Neuronal stem cell (in vitro differentiated cells): ENCODE measurements at regions not wholly inside any gene's neighbourhood (a gene's known extent, or its start where the extent isn't known, plus 50 kb on each side); places are given as distances from the start of the nearest gene placed in this dataset.
A peak's percentile ranks its signal among the peaks of the same experiment; 100 is the strongest.
"Not testable (repeated sequence)": the region's sequence is repeated elsewhere in the genome, so short reads cannot be mapped to it uniquely, and the experiment has no call there.

Experiments
- DNase-seq: peaks from one replicate; pipeline ENCODE4 v3.0.0-alpha.2; 2013; ENCODE audit warnings: low spot score
- H2AFZ ChIP-seq: one replicate; pipeline ENCODE4 v1.6.1; 2013; ENCODE audit warnings: mild to moderate bottlenecking, low read length, inconsistent platforms
- H2AK5ac ChIP-seq: 2 replicates; pipeline ENCODE4 v1.6.1; 2013; ENCODE audit warnings: low read depth, mild to moderate bottlenecking, inconsistent platforms, low read length, moderate library complexity, mixed read lengths
- H2BK120ac ChIP-seq: 2 replicates; pipeline ENCODE4 v1.6.1; 2013; ENCODE audit warnings: low read depth, mild to moderate bottlenecking, inconsistent platforms, low read length, moderate library complexity, mixed read lengths
- H2BK12ac ChIP-seq: one replicate; pipeline ENCODE4 v1.6.1; 2013; ENCODE audit warnings: low read length, inconsistent platforms
- H2BK15ac ChIP-seq: 2 replicates; pipeline ENCODE4 v1.6.1; 2013; ENCODE audit warnings: mild to moderate bottlenecking, low read length, inconsistent platforms, mixed read lengths
- H2BK5ac ChIP-seq: one replicate; pipeline ENCODE4 v1.6.1; 2013; ENCODE audit warnings: inconsistent platforms, mild to moderate bottlenecking, low read length, moderate library complexity
- H3K14ac ChIP-seq: one replicate; pipeline ENCODE4 v1.6.1; 2013; ENCODE audit warnings: low read length, inconsistent platforms
- H3K18ac ChIP-seq: 2 replicates; pipeline ENCODE4 v1.6.1; 2013; ENCODE audit warnings: low read length, inconsistent platforms
- H3K23ac ChIP-seq: 2 replicates; pipeline ENCODE4 v1.6.1; 2013; ENCODE audit warnings: low read depth, mild to moderate bottlenecking, mixed read lengths, low read length, inconsistent platforms; ENCODE audit not compliant: poor library complexity
- H3K27ac ChIP-seq: replicated peaks from 3 replicates; pipeline ENCODE4 v1.5.1; 2013; ENCODE audit warnings: low read length, inconsistent platforms
- H3K27me3 ChIP-seq, 3 experiments: 2 replicates each; pipeline ENCODE4 v1.6.1; 2013; ENCODE audit warnings: low read length in 3 of 3, mild to moderate bottlenecking in 2 of 3, inconsistent platforms in 1 of 3, low read depth in 1 of 3, mixed read lengths in 1 of 3, moderate library complexity in 1 of 3; ENCODE audit not compliant: control insufficient read depth in 3 of 3, insufficient read depth in 3 of 3
- H3K36me3 ChIP-seq, 2 donors: replicated peaks in 1 of 2; 2 replicates each; pipeline ENCODE4 v1.6.1; 2013; ENCODE audit warnings: low read length in 2 of 2; ENCODE audit not compliant: control insufficient read depth in 2 of 2, insufficient read depth in 2 of 2
- H3K4ac ChIP-seq: 2 replicates; pipeline ENCODE4 v1.6.1; 2013; ENCODE audit warnings: inconsistent platforms, mild to moderate bottlenecking, low read length, moderate library complexity
- H3K4me1 ChIP-seq, 2 donors: 1 replicate in 1 of 2; 2 replicates in 1 of 2; pipeline ENCODE4 v1.6.1; 2013; ENCODE audit warnings: low read length in 2 of 2, low read depth in 1 of 2; ENCODE audit not compliant: control insufficient read depth in 2 of 2, insufficient read depth in 1 of 2
- H3K4me2 ChIP-seq: one replicate; pipeline ENCODE4 v1.6.1; 2013; ENCODE audit warnings: mild to moderate bottlenecking, low read length, inconsistent platforms; ENCODE audit not compliant: insufficient read depth, poor library complexity, severe bottlenecking
- H3K4me3 ChIP-seq, 2 donors: 2 replicates each; pipeline ENCODE4 v1.5.1; 2013; ENCODE audit warnings: low read length in 2 of 2, mild to moderate bottlenecking in 2 of 2, inconsistent platforms in 1 of 2, moderate library complexity in 1 of 2
- H3K79me1 ChIP-seq: one replicate; pipeline ENCODE4 v1.6.1; 2013; ENCODE audit warnings: low read depth, mild to moderate bottlenecking, inconsistent platforms, low read length, moderate library complexity
- H3K9ac ChIP-seq: one replicate; pipeline ENCODE4 v1.6.1; 2013; ENCODE audit warnings: mild to moderate bottlenecking, low read depth, low read length, inconsistent platforms; ENCODE audit not compliant: poor library complexity
- H3K9me3 ChIP-seq, 2 donors: replicated peaks in 1 of 2; 2 replicates each; pipeline versions ENCODE3 to v1.6.1; 2013; ENCODE audit warnings: low read length in 2 of 2, mild to moderate bottlenecking in 2 of 2, inconsistent platforms in 1 of 2, low read depth in 1 of 2, mixed read lengths in 1 of 2, moderate library complexity in 1 of 2; ENCODE audit not compliant: control insufficient read depth in 2 of 2, insufficient read depth in 1 of 2
- H4K8ac ChIP-seq: one replicate; pipeline ENCODE4 v1.6.1; 2013; ENCODE audit warnings: low read depth, mild to moderate bottlenecking, inconsistent platforms, low read length, moderate library complexity
- H4K91ac ChIP-seq: one replicate; pipeline ENCODE4 v1.6.1; 2013; ENCODE audit warnings: low read length, low read depth, mild to moderate bottlenecking, inconsistent platforms; ENCODE audit not compliant: poor library complexity
- WGBS, 2 donors: extraction: QIAGEN DNeasy Blood & Tissue Kit; methylation state at CpG; one replicate each; pipeline ENCODE4 v1.1.7; 2013; ENCODE audit warnings: missing lambda C conversion rate in 2 of 2, mixed read lengths in 1 of 2; ENCODE audit not compliant: insufficient read length in 2 of 2, insufficient replicate concordance in 1 of 2; ENCODE audit errors: extremely low coverage in 2 of 2; 5-methylcytosine and 5-hydroxymethylcytosine counted together

DNA sequence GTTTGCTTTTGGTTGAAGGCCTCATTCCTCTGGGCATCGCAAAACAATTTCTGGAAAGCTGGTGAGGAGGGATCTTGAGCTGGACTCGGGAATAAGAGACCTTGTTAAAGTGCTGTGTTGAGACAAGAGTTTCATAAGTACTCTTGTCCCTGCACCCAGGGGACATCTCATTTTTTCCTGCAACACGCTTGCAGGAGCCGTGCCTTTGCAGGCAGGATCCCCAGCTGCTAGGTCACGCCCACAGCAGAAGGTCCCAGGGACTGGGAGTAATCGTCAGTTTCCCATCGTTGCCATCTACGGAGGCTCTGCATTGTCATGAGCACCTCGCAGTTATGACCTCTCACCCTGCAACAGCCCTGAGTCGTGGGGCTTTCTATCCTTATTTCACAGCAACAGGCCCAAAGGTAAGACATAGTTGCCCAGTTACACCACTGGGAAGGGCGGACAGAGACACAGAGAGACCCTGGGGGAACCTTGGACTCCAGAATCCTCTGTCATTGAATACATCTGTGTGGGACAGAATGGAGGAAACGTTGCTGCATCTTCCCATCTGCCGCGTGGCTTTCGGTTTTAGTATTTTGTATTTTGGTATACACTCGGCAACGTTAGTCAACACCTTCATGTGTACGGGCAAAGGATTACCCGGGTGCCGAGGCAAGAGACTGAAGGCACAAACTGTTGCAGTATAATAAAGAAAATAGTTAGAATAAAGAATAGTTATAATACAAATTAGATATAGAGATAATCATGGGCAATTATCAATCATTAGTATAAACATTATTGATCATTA, 60.4 kb upstream of the DMRTB1 start:
- H2AK5ac ChIP-seq: no peak overlapping the region
- DNase-seq: no peak
- H2BK120ac ChIP-seq: no peak overlapping the region
- H3K9ac ChIP-seq: no peak overlapping the region
- no peak overlapping the region for H3K27ac ChIP-seq
- no peak overlapping the region for H2BK15ac ChIP-seq
- WGBS, 2 donors: no CpG with 5 or more reads among the region's 20 CpGs
- peaks cover 0 to 2% of the 10 kb centered on the region in 2 donors for H3K9me3 ChIP-seq
- H4K91ac ChIP-seq: no peak overlapping the region
- H3K18ac ChIP-seq: no peak overlapping the region
- H3K4ac ChIP-seq: no peak overlapping the region
- H3K4me1 ChIP-seq: peaks cover 6% of the 10 kb centered on the region in 2 donors
- no peaks in the 10 kb centered on the region for H3K79me1 ChIP-seq
- no peak overlapping the region for H3K4me2 ChIP-seq
- H3K27me3 ChIP-seq: peaks cover 0 to 6% (median 0%) of the 10 kb centered on the region in 3 experiments
- no peaks in the 10 kb centered on the region for H3K36me3 ChIP-seq
- H2BK12ac ChIP-seq: no peak overlapping the region
- H2BK5ac ChIP-seq: no peak overlapping the region
- H2AFZ ChIP-seq: peak overlapping the region; percentile 80
- H3K23ac ChIP-seq: no peak overlapping the region
- no peak overlapping the region for H4K8ac ChIP-seq
- no peak overlapping the region for H3K14ac ChIP-seq
- no peak overlapping the region for H3K4me3 ChIP-seq

DNA sequence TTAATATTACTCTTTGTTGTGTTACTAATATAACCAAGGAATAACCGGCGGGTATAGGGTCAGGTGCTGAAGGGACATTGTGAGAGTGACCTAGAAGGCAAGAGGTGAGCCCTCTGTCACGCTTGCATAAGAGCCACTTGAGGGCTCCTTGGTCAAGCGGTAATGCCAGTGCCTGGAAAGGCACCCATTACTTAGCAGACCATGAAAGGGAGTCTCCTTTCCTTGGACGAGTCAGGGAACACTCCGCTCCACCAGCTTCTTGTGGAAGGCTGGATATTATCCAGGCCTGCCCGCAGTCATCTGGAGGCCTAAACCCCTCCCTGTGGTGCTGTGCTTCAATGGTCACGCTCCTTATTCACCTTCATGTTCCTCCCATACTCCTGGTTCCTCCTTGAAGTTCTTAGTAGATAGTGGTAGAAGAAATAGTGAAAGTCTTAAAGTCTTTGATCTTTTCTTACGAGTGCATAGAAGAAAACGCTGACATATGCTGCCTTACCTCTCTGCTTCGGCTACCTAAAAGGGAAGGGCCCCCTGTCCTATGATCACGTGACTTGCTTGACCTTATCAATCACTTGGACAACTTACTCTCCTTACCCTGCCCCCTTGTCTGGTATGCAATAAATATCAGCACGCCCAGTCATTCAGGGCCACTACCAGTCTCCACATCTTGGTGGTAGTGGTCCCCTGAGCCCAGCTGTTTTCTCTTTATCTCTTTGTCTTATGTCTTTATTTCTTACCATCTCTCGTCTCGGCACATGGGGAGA, 59.6 kb upstream of the DMRTB1 start:
- not testable (repeated sequence) for H4K8ac ChIP-seq

DNA sequence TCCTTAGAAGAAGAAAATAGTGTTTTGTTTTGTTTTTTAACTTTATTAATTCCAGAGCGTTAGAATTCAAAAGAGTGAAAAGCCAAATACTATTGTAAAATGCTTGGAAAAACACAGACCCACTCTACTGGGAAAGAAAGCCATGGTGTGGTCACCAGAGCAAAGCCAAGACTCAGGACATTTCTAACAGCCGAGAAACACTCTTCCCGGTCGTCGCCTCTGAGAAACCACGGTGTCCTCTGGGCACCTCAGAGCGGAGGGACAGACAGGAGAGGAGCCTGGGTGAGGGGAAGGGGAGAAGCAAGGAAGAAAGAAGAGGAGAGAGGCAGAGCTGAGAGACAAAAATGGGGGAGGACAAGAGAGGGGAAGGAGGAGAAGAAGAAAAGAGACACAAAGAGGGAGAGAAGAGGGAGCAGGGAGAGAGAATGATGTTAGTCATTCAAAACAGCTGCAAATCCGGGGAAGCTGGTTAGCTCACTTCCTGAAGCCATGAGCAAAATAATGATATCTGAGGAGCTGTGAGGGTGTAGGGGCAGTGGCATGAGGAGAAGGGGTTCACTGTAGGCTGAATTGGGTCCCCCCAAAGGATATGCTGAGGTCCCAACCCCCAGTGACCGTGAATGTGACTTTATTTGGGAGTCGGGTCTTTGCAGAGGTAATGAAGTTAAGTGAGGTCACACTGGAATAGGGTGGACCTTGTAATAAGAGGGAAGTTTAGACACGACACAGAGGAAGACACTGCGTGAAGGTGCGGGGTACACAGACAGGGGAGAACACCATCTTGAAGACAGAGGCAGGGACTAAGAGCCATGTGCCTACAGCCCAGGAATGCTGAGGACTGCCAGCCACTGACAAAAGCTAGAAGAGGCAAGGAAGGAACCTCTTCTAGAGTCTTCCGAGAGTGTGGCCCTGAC, 58.2 kb upstream of the DMRTB1 start:
- Histone ChIP-seq H3K4me3 (no peak overlapping the region), H3K36me3 (no peaks in the 10 kb centered on the region)
- no CpG with 5 or more reads among the region's 14 CpGs for WGBS, 2 donors

More for the DNA sequence above, 59.6 kb upstream of the DMRTB1 start:
- not testable (repeated sequence) for H3K27ac ChIP-seq, H2AFZ ChIP-seq, H3K79me1 ChIP-seq, H3K9me3 ChIP-seq, H2AK5ac ChIP-seq, DNase-seq, H3K14ac ChIP-seq, H3K18ac ChIP-seq, H2BK15ac ChIP-seq, H2BK120ac ChIP-seq, H2BK5ac ChIP-seq, H3K9ac ChIP-seq, H3K36me3 ChIP-seq, H3K23ac ChIP-seq, H3K4me1 ChIP-seq, H4K91ac ChIP-seq, H3K4me2 ChIP-seq, H3K4ac ChIP-seq, H3K4me3 ChIP-seq, H2BK12ac ChIP-seq
- WGBS, 2 donors: no CpG with 5 or more reads among the region's 15 CpGs
- peaks cover 0 to 14% (median 0%) of the 10 kb centered on the region in 3 experiments for H3K27me3 ChIP-seq

More for the DNA sequence above, 58.2 kb upstream of the DMRTB1 start:
- no peak for DNase-seq
- Histone ChIP-seq H3K4me2 (no peak overlapping the region), H3K18ac (peak overlapping the region; percentile 25), H2BK120ac (no peak overlapping the region), H2BK12ac (no peak overlapping the region), H3K27ac (no peak overlapping the region), H2AK5ac (no peak overlapping the region), H3K23ac (no peak overlapping the region), H3K9me3 (peaks cover 0 to 2% of the 10 kb centered on the region in 2 donors), H4K91ac (no peak overlapping the region), H3K9ac (no peak overlapping the region), H3K4me1 (peaks cover 4 to 6% of the 10 kb centered on the region in 2 donors), H3K4ac (no peak overlapping the region), H3K27me3 (peaks cover 0 to 25% (median 0%) of the 10 kb centered on the region in 3 experiments), H2BK15ac (no peak overlapping the region), H2BK5ac (no peak overlapping the region), H3K79me1 (no peaks in the 10 kb centered on the region), H2AFZ (no peak overlapping the region), H3K14ac (no peak overlapping the region), H4K8ac (no peak overlapping the region)
